ENCODE measurements at regions not wholly inside any gene's neighbourhood (a gene's known extent, or its start where the extent isn't known, plus 50 kb on each side); places are given as distances from the start of the nearest gene placed in this dataset.

DNA sequence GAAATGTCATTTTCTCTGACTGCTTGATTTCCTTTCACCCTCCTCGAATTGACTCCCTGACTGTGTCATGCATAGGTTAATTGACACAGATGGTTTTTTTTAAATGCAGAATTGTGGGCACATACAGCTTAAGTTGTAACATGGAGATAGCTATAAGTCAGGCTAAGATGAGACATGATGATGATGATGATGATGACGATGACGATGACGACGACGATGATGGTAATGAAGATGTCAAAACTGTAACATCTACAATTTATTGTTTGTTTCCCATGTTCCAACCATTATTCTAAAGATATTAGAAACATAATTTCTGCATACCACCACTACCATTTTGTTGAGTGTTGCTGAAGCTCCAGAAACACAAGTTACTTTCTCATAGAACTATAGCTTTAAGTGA lies 1232.8 kb downstream of the XPNPEP1 start:
- TF ChIP-seq CTCF (IDR thresholded peaks at IDR 0.05) = no peak

DNA sequence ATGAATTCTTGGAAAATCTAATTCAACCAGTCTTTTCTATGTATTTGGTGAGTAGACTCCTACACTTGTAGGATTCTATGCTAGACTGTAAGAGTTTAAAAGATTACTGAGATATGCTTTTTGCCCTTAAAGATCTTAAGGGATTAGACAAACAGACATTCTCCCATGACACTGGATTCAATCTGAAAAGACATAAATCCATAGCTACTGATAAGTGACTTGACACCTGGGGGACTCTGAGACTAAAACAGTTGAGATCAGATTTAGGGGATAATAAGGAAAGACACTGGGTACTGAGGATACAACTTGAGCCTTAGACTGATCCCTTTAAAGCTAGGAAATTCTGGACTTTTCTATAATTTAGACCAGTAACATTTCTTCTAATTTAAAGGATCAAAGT lies 1233.4 kb downstream of the XPNPEP1 start:
- TF ChIP-seq CTCF (IDR thresholded peaks at IDR 0.05) = no peak

- no peak for TF ChIP-seq CTCF (IDR thresholded peaks at IDR 0.05)
These were observed 1235.0 kb downstream of the XPNPEP1 start for GRCh38 chr10:108688314-108688713.

DNA sequence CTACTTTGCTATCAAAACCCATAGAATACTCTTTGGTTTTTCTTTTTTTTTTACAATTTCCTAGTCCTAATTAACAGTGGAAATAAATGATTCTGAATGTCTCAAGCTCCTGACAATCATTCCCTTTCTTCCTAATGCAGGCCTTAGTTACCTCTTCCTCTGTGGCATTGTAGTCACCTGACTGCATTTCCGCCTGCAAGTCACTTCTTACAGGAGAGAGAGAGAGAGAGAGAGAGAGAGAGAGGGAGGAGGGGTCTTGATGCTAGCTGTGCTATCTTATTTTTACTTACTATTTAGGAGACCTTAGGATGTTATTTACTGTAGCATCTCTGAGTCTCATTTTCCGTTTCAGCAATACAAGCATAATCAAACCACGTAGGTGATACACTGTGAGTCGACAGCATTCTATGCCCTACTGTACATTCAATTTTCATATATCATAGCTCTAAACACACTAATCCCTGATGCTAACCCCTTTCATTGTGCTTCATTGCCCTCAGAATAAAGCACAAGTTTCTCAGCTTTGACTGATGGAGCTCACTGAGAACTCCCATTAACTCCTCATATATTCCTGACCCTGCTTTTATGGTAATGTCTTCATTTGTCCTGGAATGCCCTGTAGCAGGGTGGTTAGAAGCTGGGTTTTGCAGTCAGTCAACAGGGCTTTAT lies 1237.3 kb downstream of the XPNPEP1 start:
- TF ChIP-seq CTCF (IDR thresholded peaks at IDR 0.05) = no peak

- TF ChIP-seq CTCF (IDR thresholded peaks at IDR 0.05) = no peak
These were observed 1238.9 kb downstream of the XPNPEP1 start for GRCh38 chr10:108684431-108684830.

- TF ChIP-seq CTCF (IDR thresholded peaks at IDR 0.05) = no peak
These were observed 1249.6 kb downstream of the XPNPEP1 start for GRCh38 chr10:108673741-108674140.

- TF ChIP-seq CTCF (IDR thresholded peaks at IDR 0.05) = no peak
These were observed 1259.7 kb downstream of the XPNPEP1 start for GRCh38 chr10:108663587-108663986.

DNA sequence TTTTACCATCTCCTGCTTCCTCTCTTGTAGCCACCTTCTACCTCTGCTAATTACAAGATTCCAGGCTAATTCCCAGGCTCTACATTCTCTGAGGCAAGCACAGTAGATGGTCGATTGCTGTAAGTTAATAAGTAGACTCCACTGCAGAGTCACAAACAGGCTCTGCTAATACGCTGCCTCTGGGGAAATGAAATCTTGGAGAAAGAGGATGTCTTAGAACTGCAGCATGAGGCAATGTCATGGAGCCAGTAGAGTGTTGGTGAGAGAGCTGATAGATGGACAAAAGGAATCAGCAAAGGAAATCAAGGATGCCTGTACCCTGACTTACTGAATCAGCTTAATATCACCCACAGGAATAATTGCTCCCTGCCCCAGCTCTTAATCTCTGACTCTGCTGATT lies 1260.3 kb downstream of the XPNPEP1 start:
- no peak for TF ChIP-seq CTCF (IDR thresholded peaks at IDR 0.05)
